ENCODE measurements at regions not wholly inside any gene's neighbourhood (a gene's known extent, or its start where the extent isn't known, plus 50 kb on each side); places are given as distances from the start of the nearest gene placed in this dataset.

GRCh38 chr3:115524549-115524948, 98.8 kb upstream of the GAP43 start:
- DNase-seq = no peak
- no peak for ATAC-seq

- ATAC-seq (no peak), DNase-seq (no peak)
Measured at GRCh38 chr3:115525731-115526130, 97.6 kb upstream of the GAP43 start.

DNA sequence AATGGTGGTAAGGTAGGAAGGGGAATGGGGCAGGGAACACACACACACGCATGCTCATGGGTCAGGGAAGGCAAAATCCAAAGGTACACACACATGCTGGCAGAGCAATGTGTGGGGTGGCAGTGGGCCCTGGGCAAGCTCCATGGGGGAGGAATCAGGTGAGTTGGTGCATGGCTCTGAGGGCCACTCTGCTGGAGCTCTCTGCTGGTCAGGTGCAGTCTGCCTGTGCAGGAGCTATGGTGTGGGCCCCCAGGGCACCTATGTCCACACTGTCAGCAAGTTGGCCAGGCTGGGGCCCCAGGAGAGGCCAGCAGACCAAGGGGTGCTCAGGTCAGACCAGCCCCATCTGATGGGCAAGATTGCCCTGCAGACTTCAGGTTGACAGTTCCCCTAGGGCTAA, 90.1 kb upstream of the GAP43 start:
- ATAC-seq = no peak
- DNase-seq = no peak

GRCh38 chr3:115536171-115536570, 87.1 kb upstream of the GAP43 start:
- no peak for DNase-seq
- no peak for ATAC-seq

DNA sequence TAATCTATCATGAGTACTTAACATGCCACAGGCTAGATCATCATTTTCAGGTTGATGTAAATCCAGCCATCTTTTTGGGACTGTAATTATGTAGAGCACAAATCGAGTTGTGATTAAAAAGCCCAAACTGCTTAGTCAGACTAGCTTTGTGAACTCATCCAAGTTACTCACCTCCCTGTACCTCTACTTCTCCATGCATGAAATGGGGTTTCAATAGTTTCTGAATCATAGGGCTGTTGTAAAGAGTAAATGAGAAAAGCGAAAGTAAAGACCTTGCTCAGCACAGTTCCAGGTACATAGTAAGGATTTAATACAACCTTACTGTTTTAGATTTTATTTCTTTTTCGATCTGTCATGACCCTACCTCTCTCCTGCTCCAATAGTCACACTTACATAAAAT, 85.6 kb upstream of the GAP43 start:
- no peak for DNase-seq
- ATAC-seq = no peak

DNA sequence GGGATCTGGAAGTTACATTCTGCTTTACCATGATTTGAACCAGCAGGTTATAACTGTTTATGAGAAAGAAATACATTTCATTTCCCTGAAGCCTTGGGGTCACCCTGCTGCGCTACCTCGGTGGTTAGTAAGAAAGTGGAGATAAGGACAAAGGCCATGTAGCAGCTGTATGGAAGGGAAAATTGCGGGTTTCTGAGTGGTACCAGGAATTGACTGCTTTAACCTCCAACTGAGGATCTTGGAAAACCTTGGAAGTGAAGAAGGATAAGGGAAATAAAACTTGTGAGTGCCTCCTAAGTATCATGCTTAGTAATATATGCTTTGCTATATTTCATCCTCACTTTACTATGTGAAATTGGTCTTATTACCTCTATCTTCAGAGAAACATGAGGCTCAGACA, 76.1 kb upstream of the GAP43 start:
- no peak for ATAC-seq
- no peak for DNase-seq

DNA sequence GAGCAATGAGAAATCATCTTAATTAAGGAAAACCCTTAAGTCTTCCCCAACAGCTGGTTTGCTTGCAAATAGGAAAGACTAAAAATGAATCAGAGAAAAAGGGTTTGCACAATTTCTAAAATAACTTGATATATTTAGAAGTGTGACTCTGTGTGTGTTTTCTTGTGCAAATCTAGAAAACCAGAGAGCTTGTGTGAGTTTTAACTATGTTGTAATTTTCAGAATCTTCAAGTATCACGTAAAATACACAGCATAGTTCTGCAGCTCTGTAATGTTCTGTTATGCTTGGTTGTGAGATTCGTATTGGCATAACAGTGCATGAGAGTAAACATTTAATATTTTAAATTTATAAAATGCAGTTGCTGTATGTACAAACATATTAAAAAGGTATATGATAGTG, 74.7 kb upstream of the GAP43 start:
- no peak for DNase-seq
- no peak for ATAC-seq

GRCh38 chr3:115549071-115549470, 74.2 kb upstream of the GAP43 start:
- no peak for ATAC-seq
- no peak for DNase-seq

DNA sequence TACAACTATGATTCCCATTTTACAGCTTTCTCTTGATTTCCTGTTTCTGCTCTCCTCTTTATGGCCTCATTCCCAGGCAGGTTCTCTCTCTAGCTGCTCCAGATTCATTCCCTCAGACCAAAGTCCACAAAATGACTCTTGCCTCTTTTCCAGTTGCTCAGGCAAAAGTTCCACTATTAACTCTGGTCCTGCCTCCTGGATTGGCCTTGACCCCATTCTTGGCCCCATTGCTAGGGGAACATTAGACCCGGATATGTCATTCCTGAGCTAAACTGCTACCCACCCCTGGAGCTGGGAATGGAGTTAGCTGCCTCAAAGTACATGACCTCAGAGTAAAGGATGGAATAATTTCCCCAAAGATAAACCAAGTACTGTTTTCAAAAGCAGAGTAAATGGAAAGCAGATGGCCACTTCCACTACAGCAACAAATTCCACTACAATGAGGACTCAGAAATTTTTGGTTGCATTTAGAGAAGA, 73.0 kb upstream of the GAP43 start:
- DNase-seq (no peak), ATAC-seq (no peak)

DNA sequence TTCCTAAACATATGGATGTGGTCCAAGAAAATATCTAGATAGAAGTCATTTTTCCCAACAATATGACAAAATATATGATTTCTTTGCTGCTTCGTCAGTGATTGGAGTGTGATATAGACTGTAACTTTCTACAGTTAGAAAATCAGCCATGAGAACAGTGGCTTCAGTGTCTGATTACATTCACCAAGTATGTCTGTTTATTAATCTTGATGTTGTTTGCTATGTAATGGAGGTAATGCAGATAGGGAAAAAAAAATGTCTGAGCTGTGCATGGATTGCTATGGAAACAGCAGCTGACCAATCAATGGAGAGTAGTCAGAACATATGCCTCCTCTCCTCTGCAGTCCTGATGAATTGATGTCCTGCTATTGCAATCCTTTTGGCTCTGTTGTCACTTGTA, 72.3 kb upstream of the GAP43 start:
- DNase-seq (no peak), ATAC-seq (no peak)

- no peak for DNase-seq
- ATAC-seq = no peak
Measured at GRCh38 chr3:115552007-115552406, 71.3 kb upstream of the GAP43 start.

DNA sequence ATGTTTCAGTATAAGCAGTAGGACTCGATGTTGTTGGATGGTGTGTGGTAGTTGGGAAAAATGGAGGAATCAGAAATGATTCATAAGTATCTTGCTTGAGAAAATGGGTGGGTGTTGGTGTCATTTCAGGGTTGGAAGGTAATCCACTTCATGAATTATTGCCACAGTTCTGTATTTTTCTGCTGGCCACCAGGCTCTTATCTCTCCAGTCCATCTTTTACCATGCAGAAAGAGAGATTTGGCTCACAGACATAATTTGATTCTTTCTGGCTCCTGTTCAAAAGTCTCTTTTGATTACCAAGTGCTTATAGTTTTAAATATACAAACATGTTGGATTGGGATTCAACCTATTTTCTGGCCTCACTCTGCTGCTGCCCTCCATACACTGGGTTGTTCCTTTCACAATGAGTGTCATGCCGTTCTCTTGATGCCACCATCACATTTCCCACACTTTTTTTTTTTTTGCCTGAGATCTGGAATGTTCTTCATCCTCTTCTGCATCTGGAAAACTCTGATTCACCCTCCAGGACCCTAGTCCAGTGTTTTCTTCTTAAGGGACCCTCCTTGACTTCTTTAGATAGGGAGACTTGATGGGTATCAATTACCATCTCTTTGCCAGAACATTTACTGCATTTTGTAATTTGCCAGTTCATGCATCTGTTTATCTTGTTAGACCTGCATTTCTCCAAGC, 69.4 kb upstream of the GAP43 start:
- ATAC-seq (no peak), DNase-seq (no peak)

DNA sequence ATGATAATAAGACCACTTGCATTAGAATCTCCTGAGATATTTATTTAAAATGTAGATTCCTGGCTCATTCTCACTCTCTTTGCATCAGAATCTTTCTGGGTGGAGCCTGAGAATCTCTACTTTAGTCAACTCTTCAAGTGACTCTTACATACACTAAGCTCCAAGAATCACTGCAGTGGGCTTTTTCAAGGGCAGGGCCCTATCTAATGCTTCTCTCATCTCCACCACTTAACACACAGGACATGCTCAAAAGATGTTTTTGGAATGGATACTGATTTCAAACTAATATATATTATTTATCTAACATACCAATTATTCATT, 68.9 kb upstream of the GAP43 start:
- DNase-seq = no peak
- no peak for ATAC-seq

- DNase-seq (no peak), ATAC-seq (no peak)
Measured at GRCh38 chr3:115562636-115563267, 60.6 kb upstream of the GAP43 start.

DNA sequence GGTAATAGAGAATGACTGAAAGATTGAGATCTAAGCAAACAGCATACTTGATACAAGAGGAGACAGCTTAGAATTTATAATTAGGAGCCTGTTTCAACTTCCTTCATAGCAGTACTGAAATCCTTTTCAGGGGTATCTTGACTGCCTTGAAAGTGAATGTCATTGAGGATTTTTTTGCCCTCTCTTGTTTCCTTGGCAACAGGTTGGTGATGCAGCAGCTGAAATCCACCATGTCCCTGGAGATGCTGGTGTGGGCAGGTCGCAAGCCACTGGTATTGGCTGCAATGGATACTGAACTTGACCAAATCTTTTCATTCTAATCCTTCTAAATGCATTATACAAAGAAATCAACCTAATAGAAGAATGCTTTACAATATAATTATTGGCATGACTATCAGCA, 59.3 kb upstream of the GAP43 start:
- DNase-seq (no peak), ATAC-seq (no peak)

DNA sequence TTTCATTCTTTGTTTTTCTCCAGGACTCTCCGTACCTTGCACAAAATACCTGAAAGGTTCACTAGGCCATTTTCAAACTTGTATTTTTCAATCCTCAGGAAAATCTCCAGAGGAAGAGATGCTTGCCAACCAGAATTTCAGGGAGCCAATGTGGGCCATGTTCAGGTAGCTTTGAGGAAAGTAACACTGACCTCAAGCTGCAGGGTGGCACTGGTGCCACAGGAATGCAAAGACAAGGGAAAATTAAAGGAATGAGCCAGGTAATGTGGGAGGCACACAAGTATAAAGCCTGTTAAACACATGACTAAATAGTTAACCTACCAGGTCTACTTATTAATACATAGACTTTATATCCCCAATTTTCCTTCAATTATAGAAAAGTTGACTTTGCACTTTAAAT, 51.9 kb upstream of the GAP43 start:
- DNase-seq = no peak
- no peak for ATAC-seq

All from stimulated activated naive CD8-positive, alpha-beta T cell treated with anti-CD3 and anti-CD28 coated beads, Interleukin-15, Interleukin-2, amounts not matched to agents 100 U/mL and 50 U/mL, for 24 hours (primary cell).